Stimulated activated CD8-positive, alpha-beta memory T cell treated with anti-CD3 and anti-CD28 coated beads, Interleukin-7, amount 100 ng/mL, for 4 hours (primary cell): ENCODE measurements at regions not wholly inside any gene's neighbourhood (a gene's known extent, or its start where the extent isn't known, plus 50 kb on each side); places are given as distances from the start of the nearest gene placed in this dataset.
"Not testable (repeated sequence)": the region's sequence is repeated elsewhere in the genome, so short reads cannot be mapped to it uniquely, and the experiment has no call there.

Experiments used
- DNase-seq, 2 donors: peaks; one replicate each; pipeline ENCODE4 v3.0.0-alpha.2; 2020; ENCODE audit warnings: low read depth in 2 of 2

DNA sequence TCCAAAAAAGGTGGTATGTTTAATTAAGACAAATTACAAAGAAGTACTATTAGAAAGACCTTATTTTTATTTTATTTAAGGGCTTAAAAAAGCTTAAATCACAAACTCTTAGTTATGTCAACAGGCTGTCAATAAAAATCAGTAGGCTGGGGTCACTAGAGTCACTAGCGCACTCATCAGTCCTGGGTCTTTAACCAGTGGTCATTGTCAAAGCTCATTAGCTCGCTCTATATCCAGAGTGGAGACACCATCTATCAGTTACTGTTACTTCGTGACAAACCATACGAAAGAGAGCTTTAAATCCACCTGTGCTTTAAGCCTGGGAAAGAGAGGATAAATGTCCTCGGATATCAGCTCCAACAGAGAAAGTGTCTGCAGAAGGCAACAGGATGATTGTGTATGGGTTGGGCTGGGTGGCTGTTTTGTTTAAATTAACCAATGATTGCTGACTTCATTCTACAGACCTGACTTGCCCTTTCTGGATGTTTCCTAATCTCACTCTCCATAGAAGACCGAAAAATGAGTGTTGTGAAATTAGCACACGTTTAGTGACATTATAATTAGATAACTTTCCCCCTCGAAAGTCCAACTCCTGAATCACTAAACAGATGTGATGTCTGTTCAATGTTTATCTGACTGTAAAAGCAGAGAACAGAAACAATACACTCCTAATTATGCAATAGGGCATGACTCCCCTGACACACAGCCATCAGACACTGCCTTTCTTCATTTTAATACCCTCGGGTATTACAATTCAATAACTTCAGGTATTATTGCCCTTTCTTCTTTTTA, 123.6 kb upstream of the TNPO1 start:
- DNase-seq = no peak

- no peak for DNase-seq
Observed at GRCh38 chr5:72692231-72692637, 124.2 kb upstream of the TNPO1 start.

DNA sequence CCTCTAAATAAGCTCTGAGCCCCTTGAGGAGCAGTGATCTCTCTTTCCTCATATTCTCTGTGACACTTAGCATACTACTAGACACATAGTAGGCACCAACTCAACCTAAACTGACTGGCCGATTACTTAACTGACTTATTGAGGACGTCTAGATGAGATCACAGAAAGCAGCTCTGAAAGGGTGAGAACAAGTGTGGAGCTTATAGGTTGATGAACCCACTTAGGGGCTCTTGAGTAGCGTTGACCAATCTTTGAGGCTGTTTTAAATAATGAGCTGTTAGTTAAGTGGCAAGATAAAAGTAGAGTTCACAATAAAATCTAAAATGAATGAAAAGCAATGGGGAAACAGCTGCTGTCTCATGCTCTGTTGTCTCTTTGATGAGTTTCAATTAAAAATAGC, 124.7 kb upstream of the TNPO1 start:
- DNase-seq = no peak

DNA sequence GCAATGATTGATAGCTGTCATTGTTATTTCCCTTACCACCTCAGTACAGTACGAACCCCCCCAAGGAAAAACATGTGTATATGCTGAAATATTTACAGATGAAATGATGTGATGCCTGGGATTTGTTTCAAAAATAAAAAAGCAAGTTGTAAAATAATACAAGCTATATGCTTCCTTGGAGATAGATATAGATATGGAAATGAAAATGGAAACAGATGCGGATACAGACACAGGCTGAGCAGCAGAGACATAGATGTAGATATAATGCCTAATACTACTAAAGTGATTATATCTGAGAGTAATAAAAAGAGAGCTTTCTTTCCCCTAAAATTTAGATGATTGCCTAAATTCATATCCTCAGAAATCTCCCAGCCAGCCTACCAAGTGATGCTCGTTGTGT, 127.5 kb upstream of the TNPO1 start:
- no peak for DNase-seq

GRCh38 chr5:72687288-72687687, 129.2 kb upstream of the TNPO1 start:
- no peak for DNase-seq

GRCh38 chr5:72682561-72682960, 133.9 kb upstream of the TNPO1 start:
- DNase-seq = no peak

- DNase-seq = no peak
Observed at GRCh38 chr5:72681781-72682180, 134.7 kb upstream of the TNPO1 start.

- no peak for DNase-seq
Observed at GRCh38 chr5:72677447-72677846, 139.0 kb upstream of the TNPO1 start.

DNA sequence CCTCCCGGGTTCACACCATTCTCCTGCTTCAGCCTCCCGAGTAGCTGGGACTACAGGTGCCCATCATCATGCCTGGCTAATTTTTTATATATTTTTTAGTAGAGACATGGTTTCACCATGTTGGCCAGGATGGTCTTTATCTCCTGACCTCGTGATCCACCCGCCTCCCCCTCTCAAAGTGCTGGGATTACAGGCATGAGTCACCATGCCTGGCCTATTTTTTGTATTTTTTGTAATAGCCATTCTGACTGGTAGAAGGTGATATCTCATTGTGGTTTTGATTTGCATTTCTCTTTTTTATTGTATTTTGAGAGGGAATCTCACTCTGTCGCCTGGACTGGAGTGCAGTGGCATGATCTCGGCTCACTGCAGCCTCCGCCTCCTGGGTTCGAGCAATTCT, 139.6 kb upstream of the TNPO1 start:
- DNase-seq = not testable (repeated sequence)

GRCh38 chr5:72673623-72674022, 142.8 kb upstream of the TNPO1 start:
- DNase-seq = no peak

GRCh38 chr5:72673180-72673579, 143.3 kb upstream of the TNPO1 start:
- no peak for DNase-seq

DNA sequence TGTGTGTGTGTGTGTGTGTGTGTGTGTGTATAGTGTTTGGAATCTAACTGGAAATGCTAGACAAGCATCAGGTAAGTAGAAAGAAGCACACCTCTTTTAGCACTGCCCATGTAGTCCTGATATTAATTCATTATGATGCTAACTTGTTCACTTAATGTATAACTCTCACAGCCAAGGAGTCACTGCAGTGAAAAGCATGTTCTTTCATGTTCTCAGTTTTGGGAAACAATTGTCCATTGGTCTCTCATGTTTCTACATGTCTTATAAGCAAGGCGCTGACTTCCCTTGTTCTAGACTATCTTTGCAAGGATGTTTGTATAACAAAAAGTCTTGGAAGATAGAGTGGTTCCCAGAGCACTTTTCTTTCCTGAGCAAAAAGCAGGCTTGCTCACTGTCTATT, 148.8 kb upstream of the TNPO1 start:
- no peak for DNase-seq

DNA sequence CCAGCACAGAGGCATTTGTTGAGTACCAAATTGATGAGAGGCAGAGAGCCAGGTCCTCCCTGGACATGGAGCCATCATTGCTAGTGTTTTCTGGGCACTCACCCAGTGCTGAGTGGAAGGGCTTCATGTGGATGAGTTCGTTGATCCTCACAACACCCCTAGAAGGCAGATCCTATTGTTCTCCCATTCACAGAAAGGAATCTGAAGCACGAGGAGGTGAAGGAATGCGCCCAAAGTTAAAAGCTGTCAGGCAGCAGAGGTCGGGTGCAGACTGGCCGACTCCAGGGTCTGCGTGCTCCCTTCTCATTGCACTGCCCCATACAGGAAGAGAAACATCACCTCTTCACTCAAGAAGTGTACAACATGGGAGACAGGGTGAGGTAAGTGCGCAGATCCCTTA, 153.5 kb upstream of the TNPO1 start:
- no peak for DNase-seq

GRCh38 chr5:72662305-72662704, 154.2 kb upstream of the TNPO1 start:
- DNase-seq = no peak

GRCh38 chr5:72661405-72661804, 154.2 kb upstream of the ZNF366 start:
- no peak for DNase-seq

DNA sequence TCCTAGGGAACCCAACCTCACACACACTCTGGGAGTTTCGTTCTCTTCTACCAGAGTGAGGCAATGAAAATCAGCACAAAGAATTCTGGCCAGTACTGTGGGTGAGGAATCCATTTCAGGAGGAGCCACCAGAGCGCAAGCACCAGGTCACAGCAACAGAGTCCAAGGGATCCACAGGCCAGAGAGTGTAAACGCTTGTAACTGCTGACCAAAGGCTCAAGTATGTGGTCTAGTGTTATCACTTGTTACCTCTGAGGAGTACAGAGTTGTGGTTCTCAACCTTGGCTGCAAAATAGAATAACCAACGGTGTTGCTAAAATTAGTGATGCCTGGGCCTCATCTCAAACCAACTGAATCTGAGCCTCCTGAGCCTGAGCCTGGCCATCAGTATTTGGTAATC, 152.5 kb upstream of the ZNF366 start:
- DNase-seq = no peak

DNA sequence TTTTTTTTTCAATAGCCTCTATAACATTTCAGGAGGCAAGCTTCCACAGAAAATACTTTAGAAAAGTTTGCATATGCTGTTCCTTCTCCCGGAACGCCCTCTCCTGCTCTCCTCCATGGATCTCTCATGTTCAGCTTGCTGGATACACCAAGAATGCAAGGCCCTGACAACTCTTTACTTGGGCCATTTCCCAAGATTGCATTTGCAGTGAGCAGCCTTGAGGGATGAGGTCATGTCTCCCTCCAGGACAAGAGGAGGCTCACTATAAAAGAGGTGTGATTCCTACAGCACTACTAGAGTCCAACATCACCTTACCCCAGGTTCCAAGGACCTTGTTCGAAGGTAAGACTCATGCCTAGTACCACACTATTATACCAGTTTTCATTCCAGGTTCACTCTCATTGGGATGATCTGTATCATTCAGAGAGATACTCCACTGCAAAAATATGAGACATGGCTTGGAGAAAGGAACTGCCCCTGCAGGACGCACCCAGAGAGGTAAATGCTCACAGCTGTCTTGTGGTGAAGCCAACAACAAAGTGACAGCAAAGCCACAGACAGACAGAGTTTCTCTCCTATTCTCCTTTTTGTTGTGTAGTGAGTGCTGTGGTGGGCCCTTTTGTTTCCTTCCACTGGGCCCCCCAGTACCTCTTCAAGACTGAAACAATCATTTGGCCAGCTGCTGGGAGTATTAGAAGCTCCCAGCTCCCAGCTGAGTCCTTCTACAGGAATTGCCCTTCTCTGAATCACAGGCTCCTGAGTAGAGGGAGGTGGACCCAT, 151.7 kb upstream of the ZNF366 start:
- no peak for DNase-seq

DNA sequence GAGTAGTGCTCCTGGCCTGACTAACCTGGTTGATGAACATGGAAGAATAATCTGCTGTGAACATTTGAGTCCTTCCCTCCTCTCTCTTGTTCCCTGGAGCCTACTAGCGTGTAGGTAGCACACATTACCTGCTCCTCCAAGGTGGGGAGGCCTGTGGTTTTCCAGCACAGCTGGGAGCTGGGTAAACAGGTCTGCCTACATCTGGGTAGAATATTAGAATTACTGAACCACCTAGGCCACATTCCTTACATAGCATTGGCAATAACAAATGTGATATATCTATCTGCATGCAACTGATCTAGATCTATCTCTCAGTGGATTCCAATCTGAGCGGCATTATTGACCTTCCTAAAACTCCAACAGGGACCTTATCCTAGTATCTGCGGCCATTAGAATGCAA, 151.0 kb upstream of the ZNF366 start:
- no peak for DNase-seq

DNA sequence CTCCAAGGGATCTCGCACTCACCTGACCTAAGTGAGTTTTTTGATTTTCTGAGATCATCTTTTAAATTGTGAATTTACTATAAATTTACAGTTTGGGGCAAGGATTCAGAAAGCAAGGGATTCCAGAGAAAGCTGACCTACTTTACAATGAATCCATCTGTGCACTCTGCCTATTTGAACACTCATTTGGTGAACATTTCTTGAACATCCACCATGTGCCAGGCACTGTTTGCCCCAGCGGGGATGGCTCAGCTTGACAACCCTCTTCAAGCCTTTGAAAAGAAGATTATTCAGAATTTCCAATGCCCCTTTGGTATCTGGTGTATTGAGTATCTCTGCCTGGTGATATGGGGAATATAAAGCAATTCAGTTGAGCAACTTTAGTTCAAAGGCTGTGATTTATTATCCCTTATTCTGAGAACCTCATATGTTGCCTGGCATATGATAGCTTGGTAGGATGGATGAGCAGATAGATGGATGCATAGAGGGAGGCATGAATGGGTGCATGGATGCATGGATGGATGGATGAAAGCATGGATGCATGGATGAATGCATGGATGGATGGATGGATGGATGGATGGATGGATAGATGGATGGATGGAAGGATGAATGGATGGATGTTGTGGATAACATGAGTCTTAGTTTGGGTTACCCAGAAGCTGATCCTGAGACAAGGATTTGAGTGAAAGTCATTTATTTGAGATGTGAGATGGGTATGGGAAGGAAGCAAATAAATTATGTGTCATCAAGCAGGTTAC, 149.7 kb upstream of the ZNF366 start:
- DNase-seq = no peak

- no peak for DNase-seq
Observed at GRCh38 chr5:72656331-72656730, 149.1 kb upstream of the ZNF366 start.

GRCh38 chr5:72654231-72654630, 147.0 kb upstream of the ZNF366 start:
- no peak for DNase-seq

- DNase-seq = no peak
Observed at GRCh38 chr5:72653586-72653985, 146.4 kb upstream of the ZNF366 start.

GRCh38 chr5:72651779-72652178, 144.6 kb upstream of the ZNF366 start:
- DNase-seq = no peak
